ENCODE measurements at regions not wholly inside any gene's neighbourhood (a gene's known extent, or its start where the extent isn't known, plus 50 kb on each side); places are given as distances from the start of the nearest gene placed in this dataset.

DNA sequence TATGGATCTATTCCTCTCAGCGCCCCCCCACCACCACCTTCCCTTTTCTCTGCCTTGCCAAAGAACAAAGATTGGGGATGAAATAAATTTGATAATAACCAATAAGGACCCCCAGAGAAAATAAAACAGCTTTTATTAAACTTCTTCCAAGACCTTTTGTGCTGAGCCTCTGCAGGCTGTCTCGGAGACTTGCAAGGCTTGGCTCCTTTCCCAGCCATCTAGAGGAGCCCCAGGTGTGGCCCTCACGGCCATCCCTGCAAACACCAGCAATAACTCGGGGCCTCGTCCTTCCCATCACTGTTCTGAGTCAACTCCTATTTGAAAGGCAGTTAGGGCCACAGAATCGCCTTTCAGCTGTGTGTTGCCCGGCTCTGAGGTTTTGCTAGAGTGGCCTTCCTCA is 51.2 kb upstream of the LMO1 start:
- no peak for DNase-seq (ENCODE audit: low spot score)
- TF ChIP-seq CTCF (IDR thresholded peaks at IDR 0.05; ENCODE audit: extremely low read depth, missing control alignments) = no peak

DNA sequence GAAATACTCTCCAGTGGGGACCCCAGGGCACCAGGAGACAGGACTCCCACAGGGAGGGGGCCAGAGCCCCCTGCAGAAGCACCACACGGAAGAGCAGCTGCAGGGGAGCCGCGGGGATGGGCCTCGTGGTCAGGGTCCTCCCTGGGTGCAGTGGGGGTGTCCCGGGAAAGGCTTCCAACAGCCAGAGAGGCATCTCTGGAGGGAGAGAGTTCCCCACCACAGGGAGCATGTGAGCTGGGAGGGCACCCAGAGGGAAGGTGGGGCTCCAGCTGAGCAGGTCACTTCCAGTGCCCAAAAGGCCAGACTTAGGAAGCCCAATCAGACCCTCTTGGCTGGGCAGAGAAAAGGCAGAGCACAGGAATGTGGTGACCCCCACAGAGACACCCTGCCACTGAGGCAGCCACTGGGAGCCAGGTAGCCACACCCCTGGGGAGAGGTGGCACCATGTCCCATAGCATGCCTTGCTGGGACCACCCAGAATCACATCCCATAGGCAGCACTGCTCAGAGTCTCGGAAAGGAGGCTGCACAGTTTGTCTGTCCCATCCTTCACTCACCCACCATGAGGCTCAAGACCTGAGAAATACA is 49.9 kb upstream of the LMO1 start:
- TF ChIP-seq CTCF (IDR thresholded peaks at IDR 0.05; ENCODE audit: extremely low read depth, missing control alignments) = no peak
- no peak for DNase-seq (ENCODE audit: low spot score)

All from GM20000 (cell line).